GM19395 (cell line): ENCODE measurements at regions not wholly inside any gene's neighbourhood (a gene's known extent, or its start where the extent isn't known, plus 50 kb on each side); places are given as distances from the start of the nearest gene placed in this dataset.

ENCODE experiments used
- ATAC-seq: cut with Tn5 transposase; IDR thresholded peaks from one replicate; pipeline ENCODE4 v1.9.1; 2021; ENCODE audit warnings: mild to moderate bottlenecking, moderate library complexity; ENCODE audit not compliant: unreplicated experiment

- no peak for ATAC-seq
These were observed 662.4 kb upstream of the PTPRD start for GRCh38 chr9:11275158-11275695.

DNA sequence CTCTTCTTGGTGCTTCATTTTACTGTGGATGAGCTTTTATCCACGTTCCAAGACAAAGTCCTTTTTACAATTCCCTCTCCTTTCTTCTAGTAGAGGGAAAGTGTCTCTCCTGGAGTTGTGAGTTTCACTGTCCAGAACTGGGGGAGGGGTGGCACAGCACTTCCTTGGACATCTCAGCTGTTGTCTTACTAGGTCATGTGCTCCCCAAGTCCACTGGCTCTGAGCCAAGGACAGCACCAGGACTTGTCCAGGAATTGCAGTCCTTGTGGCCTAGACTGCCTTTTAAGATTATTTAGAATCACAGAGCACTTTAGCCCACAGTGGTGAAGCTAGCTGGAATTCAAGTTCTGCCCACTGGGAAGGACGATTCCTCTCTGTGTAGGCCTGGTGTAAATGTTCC, 700.2 kb upstream of the PTPRD start:
- ATAC-seq = no peak

DNA sequence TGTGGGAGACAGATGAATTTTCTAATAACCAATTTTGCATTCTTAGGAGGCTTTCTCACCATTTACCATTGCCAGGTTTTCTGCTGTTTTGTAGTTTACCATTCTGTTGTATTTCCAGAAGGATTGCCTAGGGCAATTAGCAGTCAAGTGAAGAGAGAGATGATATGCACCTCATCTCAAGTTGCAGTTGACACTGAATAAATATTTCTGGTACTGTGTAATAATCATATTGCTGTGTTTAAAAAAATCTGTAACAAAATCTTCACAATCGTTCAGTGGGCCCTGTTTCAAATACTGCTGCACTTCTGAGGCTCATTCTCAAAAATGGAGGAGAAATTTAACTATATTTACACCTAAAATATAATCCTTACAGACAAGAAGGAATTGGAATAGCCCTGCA, 706.1 kb upstream of the PTPRD start:
- ATAC-seq = no peak

DNA sequence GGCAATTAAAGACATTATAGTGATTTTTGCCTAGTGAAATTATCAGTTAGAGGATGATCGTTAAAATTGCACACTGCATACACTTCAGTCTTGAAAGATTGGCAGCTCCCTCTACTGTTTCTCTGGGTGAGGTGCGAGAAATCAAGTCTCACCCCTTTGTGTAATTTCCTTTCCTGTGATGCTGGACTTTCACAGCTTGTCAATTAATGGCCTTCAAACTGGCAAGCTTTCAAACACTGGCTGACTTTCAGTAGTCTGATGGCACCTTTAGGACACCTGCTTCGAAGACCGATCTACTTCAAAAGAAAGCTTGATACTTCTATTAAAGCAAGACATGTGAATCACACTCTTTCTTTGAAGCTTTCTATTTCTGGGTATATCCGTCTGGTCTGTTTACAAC, 706.7 kb upstream of the PTPRD start:
- no peak for ATAC-seq

- ATAC-seq = no peak
These were observed 708.2 kb upstream of the PTPRD start for GRCh38 chr9:11320989-11321388.

DNA sequence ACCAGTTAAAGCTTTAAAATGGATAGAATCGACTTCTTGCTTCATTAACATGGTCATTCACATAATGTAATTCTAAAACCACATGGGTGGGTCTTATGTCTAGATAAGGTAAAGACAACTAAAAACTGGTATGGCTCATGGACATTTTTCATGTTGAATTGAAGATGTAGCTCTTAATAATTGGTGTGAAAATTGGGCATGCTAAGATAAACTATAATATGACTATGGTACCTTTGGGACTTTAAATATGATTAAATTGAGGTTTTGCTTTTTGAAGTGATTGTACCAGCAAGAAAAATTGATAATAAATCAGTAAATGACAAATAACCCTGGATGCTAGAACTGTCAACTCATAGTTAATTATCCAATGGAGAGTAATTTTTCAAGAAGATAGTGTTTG, 710.7 kb upstream of the PTPRD start:
- ATAC-seq = no peak

DNA sequence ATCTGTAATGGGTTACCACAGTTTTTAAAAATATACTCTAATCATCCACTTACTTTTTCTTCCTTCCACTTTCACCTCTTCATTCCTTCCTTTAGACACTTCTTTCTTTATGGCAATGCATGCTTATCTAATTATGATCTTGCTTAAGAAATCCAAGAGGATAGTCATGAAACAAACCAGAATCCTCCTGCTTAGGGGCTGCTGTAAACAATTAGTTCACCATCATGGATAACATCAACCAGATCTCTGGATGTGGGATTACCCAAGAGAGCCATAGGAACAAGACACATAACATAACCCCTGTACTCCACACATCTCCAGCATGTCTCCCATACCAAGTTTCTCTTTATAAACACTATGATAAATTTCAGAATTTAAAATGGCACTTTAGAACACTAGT, 713.4 kb upstream of the PTPRD start:
- ATAC-seq = no peak

DNA sequence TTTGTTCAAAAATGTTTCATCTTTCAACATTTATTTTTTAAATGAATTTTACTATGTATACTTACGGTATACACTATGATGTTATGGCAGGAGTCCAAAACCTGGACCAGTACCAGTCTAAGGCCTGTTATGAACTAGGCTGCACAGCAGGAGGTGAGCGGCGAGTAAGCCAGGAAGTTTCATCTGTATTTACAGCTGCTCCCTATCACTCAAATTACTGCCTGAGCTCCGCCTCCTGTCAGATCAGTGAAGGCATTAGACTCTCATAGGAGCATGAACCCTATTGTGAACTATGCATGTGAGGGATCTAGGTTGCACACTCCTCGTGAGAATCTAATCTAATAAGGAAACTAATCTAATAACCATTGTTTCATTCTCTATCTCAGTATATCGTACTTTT, 715.5 kb upstream of the PTPRD start:
- ATAC-seq = no peak

DNA sequence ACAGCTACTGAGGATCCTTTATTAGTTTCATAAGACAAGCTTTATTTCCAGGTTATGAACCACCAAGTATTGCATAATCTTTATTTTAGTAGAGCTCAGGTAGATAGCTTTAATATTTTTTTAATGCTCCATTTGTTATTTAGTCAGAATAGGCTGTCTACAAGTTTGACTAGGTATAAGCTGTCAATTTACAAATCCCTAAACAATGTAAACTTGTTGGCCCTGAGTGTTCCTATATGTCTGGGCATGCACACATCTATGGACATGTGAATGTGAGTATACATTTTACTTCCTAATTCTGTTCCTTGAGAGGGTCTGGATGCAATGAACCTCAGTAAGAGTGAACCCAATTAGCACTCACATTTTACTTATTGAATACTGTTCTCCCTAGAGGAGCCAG, 722.2 kb upstream of the PTPRD start:
- ATAC-seq = no peak

DNA sequence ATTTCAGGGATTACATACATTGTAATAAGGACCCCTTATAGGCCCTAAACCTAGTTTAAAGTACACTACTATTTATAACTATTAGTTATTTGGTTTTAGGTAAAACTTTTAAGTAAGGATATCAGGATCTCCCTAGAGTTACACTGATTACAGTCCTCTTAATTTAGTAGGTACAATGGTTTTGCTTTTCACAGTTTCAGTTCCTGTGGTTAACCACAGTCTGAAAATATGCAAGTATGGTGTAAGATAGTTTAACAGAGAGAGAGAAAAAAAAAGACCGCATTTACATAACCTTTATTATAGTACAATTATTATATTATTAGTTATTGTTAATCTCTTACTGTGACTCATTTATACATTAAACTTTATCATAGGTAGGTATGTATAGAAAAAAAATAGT, 725.3 kb upstream of the PTPRD start:
- peak; percentile 82 for ATAC-seq

DNA sequence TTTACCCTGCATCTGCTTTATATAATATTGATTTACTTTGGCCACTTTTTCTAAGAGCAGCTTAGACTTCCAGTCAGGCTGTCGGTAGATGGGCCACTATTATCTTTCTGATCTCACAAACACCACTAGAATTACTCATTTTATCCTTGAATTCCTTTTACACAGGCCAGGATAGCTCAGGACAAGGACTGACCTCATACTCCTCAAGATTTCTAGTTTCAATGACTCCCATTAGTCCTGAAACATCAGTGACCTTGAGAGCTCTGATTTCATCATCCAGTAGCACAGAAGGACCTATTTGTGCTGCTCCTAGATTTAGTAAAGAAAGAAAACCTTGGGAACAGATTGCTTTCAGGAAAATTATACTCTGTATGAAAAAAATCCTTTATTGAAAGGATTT, 727.9 kb upstream of the PTPRD start:
- ATAC-seq = no peak

- no peak for ATAC-seq
These were observed 734.6 kb upstream of the PTPRD start for GRCh38 chr9:11347437-11347836.

- no peak for ATAC-seq
These were observed 735.6 kb upstream of the PTPRD start for GRCh38 chr9:11348366-11348765.

GRCh38 chr9:11349187-11349586, 736.4 kb upstream of the PTPRD start:
- ATAC-seq = no peak

DNA sequence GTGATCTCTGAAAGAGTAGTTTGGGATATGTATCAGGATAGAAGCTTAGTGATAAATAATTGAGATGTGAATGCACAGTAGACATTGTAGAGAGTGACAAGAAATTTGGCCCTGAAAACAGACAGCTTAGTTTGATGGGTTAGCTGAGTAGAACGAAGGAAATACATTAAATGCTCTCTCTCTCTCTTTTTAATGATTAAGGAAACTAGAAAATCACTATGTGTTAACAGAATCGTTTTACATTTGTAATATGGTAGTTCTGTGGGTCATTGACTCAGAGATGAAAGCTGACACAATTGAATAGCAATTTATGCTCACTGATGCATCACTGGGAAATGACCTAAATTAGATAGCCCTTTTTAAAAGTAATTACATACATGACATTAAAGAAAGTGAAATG, 739.8 kb upstream of the PTPRD start:
- ATAC-seq = no peak

- no peak for ATAC-seq
These were observed 743.3 kb upstream of the PTPRD start for GRCh38 chr9:11356067-11356466.

- ATAC-seq = no peak
These were observed 753.9 kb upstream of the PTPRD start for GRCh38 chr9:11366585-11367129.

DNA sequence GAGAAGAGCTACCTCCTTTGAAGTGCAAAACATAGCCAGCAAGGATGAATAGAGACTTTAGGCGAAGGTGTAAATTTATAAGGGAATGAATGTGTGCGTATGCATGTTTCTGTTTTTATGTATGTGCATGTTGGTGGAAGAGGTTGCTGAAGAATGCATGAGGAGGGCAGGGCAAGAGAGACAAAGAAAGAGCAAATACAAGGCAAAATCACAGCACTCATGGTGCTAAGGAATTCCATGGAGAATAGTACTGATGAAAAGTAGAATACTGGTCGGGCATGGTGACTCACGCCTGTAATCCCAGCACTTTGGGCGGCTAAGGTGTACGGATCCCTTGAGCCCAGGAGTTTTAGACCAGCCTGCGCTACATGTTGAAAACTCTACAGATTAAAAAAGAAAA, 762.1 kb upstream of the PTPRD start:
- ATAC-seq = no peak

- no peak for ATAC-seq
These were observed 789.8 kb upstream of the PTPRD start for GRCh38 chr9:11402621-11403020.

DNA sequence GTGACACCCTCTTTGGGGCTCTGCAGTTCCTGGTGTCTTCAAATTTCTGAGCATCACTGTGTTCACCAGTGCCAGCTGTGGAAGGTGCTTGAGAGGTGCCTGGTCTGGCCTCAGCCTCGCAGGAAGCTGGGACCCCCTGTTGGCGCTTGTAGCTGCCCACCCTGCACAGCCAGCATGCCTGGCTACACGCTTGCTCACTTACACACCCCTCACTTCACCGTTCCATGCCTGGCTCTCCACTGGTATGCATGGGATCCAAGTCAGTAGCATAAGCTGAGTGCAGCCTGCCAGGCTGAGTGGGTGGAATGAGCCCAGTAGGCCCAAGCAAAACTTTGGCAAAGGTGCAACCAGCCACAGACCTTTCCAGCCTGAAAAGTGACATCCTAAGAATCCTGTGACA, 801.4 kb upstream of the PTPRD start:
- ATAC-seq = no peak

DNA sequence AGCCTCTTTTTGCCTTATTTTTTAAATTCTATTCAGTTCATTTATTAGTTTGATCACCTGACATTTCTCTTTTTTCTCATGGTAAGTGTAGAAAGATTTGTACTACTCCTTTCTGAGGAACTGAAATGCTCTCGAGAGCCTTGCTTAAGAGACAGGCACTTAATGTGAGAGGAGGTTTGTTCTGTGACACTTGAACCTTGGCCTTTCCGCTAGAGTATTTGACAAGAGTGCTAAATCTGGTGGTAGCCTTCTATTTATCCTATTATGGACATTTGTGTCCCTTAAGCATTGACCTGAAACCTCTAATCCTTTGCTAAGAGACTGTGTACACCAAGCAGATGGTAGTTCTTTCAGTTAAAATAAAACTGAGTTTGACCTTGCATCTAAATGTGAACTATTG, 805.0 kb upstream of the PTPRD start:
- no peak for ATAC-seq

DNA sequence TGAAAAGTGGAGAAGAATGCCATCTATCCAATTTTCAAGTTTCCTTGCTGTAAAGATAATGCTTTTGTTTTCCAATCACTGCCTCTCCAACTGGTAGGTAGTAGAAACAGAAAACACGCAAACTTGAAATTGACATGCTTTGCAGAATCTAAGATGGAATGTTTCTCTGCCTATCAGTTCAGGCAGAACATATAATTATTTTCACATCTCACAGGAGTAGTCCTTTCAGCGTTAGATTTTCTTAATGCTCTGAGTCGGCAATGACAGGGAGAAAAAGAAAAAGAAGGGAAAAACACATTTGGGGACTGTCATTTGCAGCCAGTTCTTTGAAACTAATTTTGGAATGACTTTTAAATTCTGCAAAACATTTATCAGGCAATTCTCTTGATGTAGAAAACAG, 818.7 kb upstream of the PTPRD start:
- no peak for ATAC-seq

DNA sequence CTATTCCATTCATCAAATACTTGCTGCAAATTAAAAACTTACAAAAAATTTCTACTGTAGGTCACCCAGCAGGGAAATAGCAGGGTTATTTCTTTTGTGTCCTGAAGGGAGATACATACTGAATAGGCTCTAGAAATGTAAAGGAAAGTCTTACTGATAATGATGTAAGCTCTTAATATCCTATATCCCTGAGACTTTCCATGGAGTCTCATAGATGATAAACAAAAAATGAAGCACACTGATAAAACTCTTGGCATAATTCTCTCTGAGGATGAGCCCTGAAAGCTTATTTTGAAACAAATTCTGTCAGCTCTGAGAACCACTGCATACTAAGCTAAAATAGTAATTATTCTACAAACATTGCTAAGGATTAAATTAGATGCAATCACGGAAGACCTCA, 819.6 kb upstream of the PTPRD start:
- ATAC-seq = no peak

- no peak for ATAC-seq
These were observed 830.8 kb upstream of the PTPRD start for GRCh38 chr9:11443631-11444030.
